K562 (cell line): ENCODE measurements at regions not wholly inside any gene's neighbourhood (a gene's known extent, or its start where the extent isn't known, plus 50 kb on each side); places are given as distances from the start of the nearest gene placed in this dataset.
A peak's percentile ranks its signal among the peaks of the same experiment; 100 is the strongest.

Experiments
- ATF7 ChIP-seq: fragments of 450-650 bp; IDR thresholded peaks from 2 replicates; pipeline ENCODE4 v1.7.1; 2014; ENCODE audit warnings: mild to moderate bottlenecking, moderate library complexity
- CCAR2 ChIP-seq: fragments of 200-400 bp; formaldehyde crosslinking; IDR thresholded peaks from 2 replicates; pipeline ENCODE4 v1.6.1; 2017; ENCODE audit warnings: mild to moderate bottlenecking, low read depth, low read length
- HIVEP1 ChIP-seq: fragments of 250-450 bp; sonication (Bioruptor Pico); IDR thresholded peaks from 2 replicates; pipeline ENCODE4 v1.4.0; 2020; ENCODE audit warnings: mild to moderate bottlenecking
- KAT8 ChIP-seq: fragments of 450-650 bp; IDR thresholded peaks from 2 replicates; pipeline ENCODE4 v1.6.1; 2016; ENCODE audit warnings: low read depth, mild to moderate bottlenecking
- KDM1A ChIP-seq, 2 experiments: fragments of 450-650 bp; IDR thresholded peaks; 2 replicates each; pipeline ENCODE4 v1.6.1; 2016; ENCODE audit warnings: mild to moderate bottlenecking in 2 of 2
- NRF1 ChIP-seq, 2 experiments: fragments of 450-650 bp; IDR thresholded peaks in 1 of 2; conservative IDR thresholded peaks in 1 of 2; 2 replicates each; pipeline ENCODE4 v1.6.1; 2014; ENCODE audit warnings: mild to moderate bottlenecking in 2 of 2
- PML ChIP-seq: IDR thresholded peaks from 2 replicates; pipeline ENCODE4 v1.6.1; 2012; ENCODE audit warnings: low read length, inconsistent platforms
- RBM25 ChIP-seq: fragments of 200-400 bp; formaldehyde crosslinking; IDR thresholded peaks from 2 replicates; pipeline ENCODE4 v1.6.1; 2018; ENCODE audit warnings: low read length, low read depth, moderate library complexity; ENCODE audit not compliant: severe bottlenecking
- RUNX1 ChIP-seq: sonication (generic); IDR thresholded peaks from 2 replicates; pipeline ENCODE4 v1.6.1; 2016; ENCODE audit warnings: antibody characterized with exemption, low read depth
- SIX5 ChIP-seq, 2 experiments: IDR thresholded peaks; 2 replicates each; pipeline ENCODE4 v1.6.1; 2011; ENCODE audit warnings: low read length in 2 of 2, borderline replicate concordance in 1 of 2, low read depth in 1 of 2, mild to moderate bottlenecking in 1 of 2, moderate library complexity in 1 of 2; ENCODE audit not compliant: insufficient read depth in 1 of 2
- SLC30A9 ChIP-seq: fragments of 250-450 bp; sonication (Bioruptor Pico); IDR thresholded peaks from 2 replicates; pipeline ENCODE4 v1.8.0; 2022; ENCODE audit warnings: mild to moderate bottlenecking, moderate library complexity
- SMARCA4 ChIP-seq: fragments of 450-650 bp; IDR thresholded peaks from 2 replicates; pipeline ENCODE4 v1.6.1; 2016
- SRSF9 ChIP-seq: fragments of 200-400 bp; formaldehyde crosslinking; IDR thresholded peaks from 2 replicates; pipeline ENCODE4 v1.6.1; 2017; ENCODE audit warnings: low read depth, low read length, borderline replicate concordance
- STAT5A ChIP-seq: IDR thresholded peaks from 2 replicates; pipeline ENCODE4 v1.6.1; 2012; ENCODE audit warnings: low read length, inconsistent platforms, borderline replicate concordance
- TRIM24 ChIP-seq, 2 experiments: fragments of 450-650 bp; IDR thresholded peaks; 2 replicates each; pipeline ENCODE4 v1.6.1; 2016
- ZBTB9 ChIP-seq: fragments of 450-650 bp; formaldehyde crosslinking; IDR thresholded peaks from 2 replicates; pipeline ENCODE4 v1.4.0; 2020; ENCODE audit warnings: mild to moderate bottlenecking, moderate library complexity
- ZNF174 ChIP-seq: fragments of 250-450 bp; sonication (Bioruptor Pico); IDR thresholded peaks from 2 replicates; pipeline ENCODE4 v1.4.0; 2020; ENCODE audit warnings: mild to moderate bottlenecking
- ZNF57 ChIP-seq: fragments of 450-650 bp; formaldehyde crosslinking; IDR thresholded peaks from 2 replicates; pipeline ENCODE4 v1.4.0; 2020; ENCODE audit warnings: mild to moderate bottlenecking, moderate library complexity
- ZNF77 ChIP-seq: fragments of 250-450 bp; sonication (Bioruptor Pico); IDR thresholded peaks from 2 replicates; pipeline ENCODE4 v1.5.0; 2020
- TF ChIP-seq, protein P1 (sequence below), 2 experiments: fragments of 450-650 bp; IDR thresholded peaks; 2 replicates each; pipeline ENCODE4 v1.6.1; 2018; ENCODE audit warnings: mild to moderate bottlenecking in 2 of 2, low read depth in 1 of 2; ENCODE audit not compliant: partially characterized antibody in 2 of 2
- TF ChIP-seq, protein P2 (sequence below): fragments of 450-650 bp; IDR thresholded peaks from 2 replicates; pipeline ENCODE4 v1.6.1; 2016; ENCODE audit warnings: antibody characterized with exemption
- TF ChIP-seq, protein P3 (sequence below): fragments of 450-650 bp; conservative IDR thresholded peaks from 2 replicates; pipeline ENCODE4 v1.6.1; 2016; ENCODE audit warnings: missing genetic modification characterization, low read depth, mild to moderate bottlenecking, control low read depth, missing compliant biosample characterization

DNA sequence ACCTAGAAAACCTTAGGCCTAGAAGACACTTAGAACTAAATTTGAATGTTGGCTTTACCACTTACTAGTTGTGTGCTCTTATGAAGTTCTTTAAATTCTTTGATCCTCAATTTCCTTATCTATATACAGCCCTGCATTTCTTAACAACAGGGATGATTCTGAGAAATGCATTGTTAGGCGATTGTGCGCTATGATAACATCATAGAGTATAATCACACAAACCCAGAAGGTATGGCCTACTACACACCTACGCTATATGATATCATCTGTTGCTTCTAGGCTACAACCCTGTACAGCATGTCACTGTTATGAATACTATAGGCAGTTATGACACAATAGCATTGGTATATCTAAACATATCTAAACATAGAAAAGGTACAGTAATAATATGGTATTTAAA, 137.4 kb downstream of the CHD1L start (continued):
- TF ChIP-seq, protein P1, sequence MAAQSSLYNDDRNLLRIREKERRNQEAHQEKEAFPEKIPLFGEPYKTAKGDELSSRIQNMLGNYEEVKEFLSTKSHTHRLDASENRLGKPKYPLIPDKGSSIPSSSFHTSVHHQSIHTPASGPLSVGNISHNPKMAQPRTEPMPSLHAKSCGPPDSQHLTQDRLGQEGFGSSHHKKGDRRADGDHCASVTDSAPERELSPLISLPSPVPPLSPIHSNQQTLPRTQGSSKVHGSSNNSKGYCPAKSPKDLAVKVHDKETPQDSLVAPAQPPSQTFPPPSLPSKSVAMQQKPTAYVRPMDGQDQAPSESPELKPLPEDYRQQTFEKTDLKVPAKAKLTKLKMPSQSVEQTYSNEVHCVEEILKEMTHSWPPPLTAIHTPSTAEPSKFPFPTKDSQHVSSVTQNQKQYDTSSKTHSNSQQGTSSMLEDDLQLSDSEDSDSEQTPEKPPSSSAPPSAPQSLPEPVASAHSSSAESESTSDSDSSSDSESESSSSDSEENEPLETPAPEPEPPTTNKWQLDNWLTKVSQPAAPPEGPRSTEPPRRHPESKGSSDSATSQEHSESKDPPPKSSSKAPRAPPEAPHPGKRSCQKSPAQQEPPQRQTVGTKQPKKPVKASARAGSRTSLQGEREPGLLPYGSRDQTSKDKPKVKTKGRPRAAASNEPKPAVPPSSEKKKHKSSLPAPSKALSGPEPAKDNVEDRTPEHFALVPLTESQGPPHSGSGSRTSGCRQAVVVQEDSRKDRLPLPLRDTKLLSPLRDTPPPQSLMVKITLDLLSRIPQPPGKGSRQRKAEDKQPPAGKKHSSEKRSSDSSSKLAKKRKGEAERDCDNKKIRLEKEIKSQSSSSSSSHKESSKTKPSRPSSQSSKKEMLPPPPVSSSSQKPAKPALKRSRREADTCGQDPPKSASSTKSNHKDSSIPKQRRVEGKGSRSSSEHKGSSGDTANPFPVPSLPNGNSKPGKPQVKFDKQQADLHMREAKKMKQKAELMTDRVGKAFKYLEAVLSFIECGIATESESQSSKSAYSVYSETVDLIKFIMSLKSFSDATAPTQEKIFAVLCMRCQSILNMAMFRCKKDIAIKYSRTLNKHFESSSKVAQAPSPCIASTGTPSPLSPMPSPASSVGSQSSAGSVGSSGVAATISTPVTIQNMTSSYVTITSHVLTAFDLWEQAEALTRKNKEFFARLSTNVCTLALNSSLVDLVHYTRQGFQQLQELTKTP (IDR thresholded peaks at IDR 0.05; ENCODE audit: low read depth in 1 of 2, partially characterized antibody in 2 of 2): no peak
- no peak for TF ChIP-seq NRF1 (conservative IDR thresholded peaks at IDR 0.05 in 1 of 2, IDR thresholded peaks at IDR 0.05 in 1 of 2)
- no peak for TF ChIP-seq CCAR2
- TF ChIP-seq SIX5 (IDR thresholded peaks at IDR 0.05; ENCODE audit: borderline replicate concordance in 1 of 2, insufficient read depth in 1 of 2, low read depth in 1 of 2, low read length in 2 of 2): no peak
- peak; percentile 20; the same call in 1 of the 2 replicates for TF ChIP-seq ATF7
- no peak for TF ChIP-seq ZNF57 (CRISPR knock-in tag)
- no peak for TF ChIP-seq RUNX1
- no peak for TF ChIP-seq KAT8
- 0 out of 4 replicates have a peak, but pooled peaks of 1 of the 2 experiments have one; percentile 18 for TF ChIP-seq KDM1A (IDR thresholded peaks at IDR 0.05)
- TF ChIP-seq ZNF174: no peak
- peak; percentile 74 for TF ChIP-seq SMARCA4
- TF ChIP-seq, protein P2, sequence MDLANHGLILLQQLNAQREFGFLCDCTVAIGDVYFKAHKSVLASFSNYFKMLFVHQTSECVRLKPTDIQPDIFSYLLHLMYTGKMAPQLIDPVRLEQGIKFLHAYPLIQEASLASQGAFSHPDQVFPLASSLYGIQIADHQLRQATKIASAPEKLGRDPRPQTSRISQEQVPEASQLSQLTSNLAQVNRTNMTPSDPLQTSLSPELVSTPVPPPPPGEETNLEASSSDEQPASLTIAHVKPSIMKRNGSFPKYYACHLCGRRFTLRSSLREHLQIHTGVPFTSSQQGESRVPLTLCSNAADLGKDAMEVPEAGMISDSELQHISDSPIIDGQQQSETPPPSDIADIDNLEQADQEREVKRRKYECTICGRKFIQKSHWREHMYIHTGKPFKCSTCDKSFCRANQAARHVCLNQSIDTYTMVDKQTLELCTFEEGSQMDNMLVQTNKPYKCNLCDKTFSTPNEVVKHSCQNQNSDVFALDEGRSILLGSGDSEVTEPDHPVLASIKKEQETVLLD: 0 out of 2 replicates have a peak, but pooled peaks have one; percentile 31
- peak; percentile 78 for TF ChIP-seq STAT5A
- TF ChIP-seq PML: peak; percentile 55; the same call in 1 of the 2 replicates
- no peak for TF ChIP-seq SLC30A9 (CRISPR knock-in tag)
- no peak for TF ChIP-seq RBM25
- peak; percentile 51 to 61; a peak in 2 of 4 replicates for TF ChIP-seq TRIM24 (IDR thresholded peaks at IDR 0.05)
- no peak for TF ChIP-seq HIVEP1 (CRISPR knock-in tag)
- no peak for TF ChIP-seq ZBTB9 (CRISPR knock-in tag)
- no peak for TF ChIP-seq SRSF9
- no peak for TF ChIP-seq ZNF77
- TF ChIP-seq, protein P3, sequence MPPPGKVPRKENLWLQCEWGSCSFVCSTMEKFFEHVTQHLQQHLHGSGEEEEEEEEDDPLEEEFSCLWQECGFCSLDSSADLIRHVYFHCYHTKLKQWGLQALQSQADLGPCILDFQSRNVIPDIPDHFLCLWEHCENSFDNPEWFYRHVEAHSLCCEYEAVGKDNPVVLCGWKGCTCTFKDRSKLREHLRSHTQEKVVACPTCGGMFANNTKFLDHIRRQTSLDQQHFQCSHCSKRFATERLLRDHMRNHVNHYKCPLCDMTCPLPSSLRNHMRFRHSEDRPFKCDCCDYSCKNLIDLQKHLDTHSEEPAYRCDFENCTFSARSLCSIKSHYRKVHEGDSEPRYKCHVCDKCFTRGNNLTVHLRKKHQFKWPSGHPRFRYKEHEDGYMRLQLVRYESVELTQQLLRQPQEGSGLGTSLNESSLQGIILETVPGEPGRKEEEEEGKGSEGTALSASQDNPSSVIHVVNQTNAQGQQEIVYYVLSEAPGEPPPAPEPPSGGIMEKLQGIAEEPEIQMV: no peak
